MM.1S (cell line): ENCODE measurements at regions not wholly inside any gene's neighbourhood (a gene's known extent, or its start where the extent isn't known, plus 50 kb on each side); places are given as distances from the start of the nearest gene placed in this dataset.

ENCODE experiments used
- CTCF ChIP-seq: fragments of 300-600 bp; sonication (generic); IDR thresholded peaks from 2 replicates; pipeline ENCODE4 v1.5.1; 2016; ENCODE audit warnings: antibody characterized with exemption, low read length, mixed read lengths
- EZH2 ChIP-seq: fragments of 300-600 bp; sonication (generic); optimal IDR thresholded peaks from 2 replicates; pipeline ENCODE3; 2017; ENCODE audit warnings: low read depth, mild to moderate bottlenecking, antibody characterized with exemption, low read length, mixed read lengths
- EZH2phosphoT487 ChIP-seq: fragments of 300-600 bp; sonication (generic); IDR thresholded peaks from 2 replicates; pipeline ENCODE4 v1.6.1; 2018; ENCODE audit warnings: antibody characterized with exemption, low read length

- TF ChIP-seq CTCF (no peak), EZH2phosphoT487 (no peak), EZH2 (no peak)
These were observed 187.2 kb upstream of the SPRY1 start for GRCh38 chr4:123209436-123209835.
